Gastroesophageal sphincter (tissue), 3 donors: ENCODE measurements at regions not wholly inside any gene's neighbourhood (a gene's known extent, or its start where the extent isn't known, plus 50 kb on each side); places are given as distances from the start of the nearest gene placed in this dataset.

Source experiments
- CTCF ChIP-seq, 4 experiments: fragments of 200-600 bp in 2 of 4; fragments of 450-650 bp in 2 of 4; sonication (generic) in 1 of 4; IDR thresholded peaks; one replicate each; pipeline ENCODE4 v1.5.1; 2017 to 2019; ENCODE audit warnings: antibody characterized with exemption in 4 of 4, mild to moderate bottlenecking in 2 of 4, moderate library complexity in 2 of 4
- EP300 ChIP-seq: sonication (generic); formaldehyde crosslinking; IDR thresholded peaks from one replicate; pipeline ENCODE4 v1.6.1; 2017; ENCODE audit warnings: antibody characterized with exemption, mild to moderate bottlenecking
- POLR2A ChIP-seq, 2 donors: fragments of 450-650 bp; IDR thresholded peaks; one replicate each; pipeline ENCODE4 v1.6.1; 2017; ENCODE audit warnings: antibody characterized with exemption in 2 of 2, mild to moderate bottlenecking in 2 of 2, moderate library complexity in 1 of 2
- POLR2AphosphoS5 ChIP-seq: sonication (generic); formaldehyde crosslinking; IDR thresholded peaks from one replicate; pipeline ENCODE4 v1.6.1; 2017; ENCODE audit warnings: antibody characterized with exemption

- no peak for TF ChIP-seq CTCF (IDR thresholded peaks at IDR 0.05)
- no peak for TF ChIP-seq POLR2A (IDR thresholded peaks at IDR 0.05)
- TF ChIP-seq POLR2AphosphoS5: no peak
- TF ChIP-seq EP300: no peak
Observed at GRCh38 chr13:106772006-106772601, 204.2 kb upstream of the ARGLU1 start.
